A673 (cell line): ENCODE measurements at regions not wholly inside any gene's neighbourhood (a gene's known extent, or its start where the extent isn't known, plus 50 kb on each side); places are given as distances from the start of the nearest gene placed in this dataset.

ENCODE experiments used
- BruUV-seq: library from RNA; stranded (reverse); fragments of 400-500 nt; replicated peaks from 2 replicates; lab custom pipeline; 2021; lab: Mats Ljungman, UMichigan
- CTCF ChIA-PET: fragments of 300-600 bp; sonication (Branson Sonifier 250); formaldehyde crosslinking; loops from one replicate; lab custom pipeline; 2022; ENCODE audit warnings: antibody characterized with exemption; lab: Charles Lee
- POLR2A ChIA-PET: fragments of 300-600 bp; sonication (Branson Sonifier 250); formaldehyde crosslinking; loops from one replicate; lab custom pipeline; 2022; ENCODE audit warnings: antibody characterized with exemption; ENCODE audit not compliant: low non-redundant PET; lab: Charles Lee
- DNase-seq: peaks from one replicate; pipeline ENCODE4 v3.0.0-alpha.2; 2015; ENCODE audit warnings: low spot score
- H3K27ac ChIP-seq: fragments of 200-600 bp; sonication (generic); 2 replicates; pipeline ENCODE4 v1.5.1; 2016; ENCODE audit warnings: mixed run types, low read depth, mild to moderate bottlenecking, mixed read lengths, antibody characterized with exemption, low read length; ENCODE audit not compliant: poor library complexity, severe bottlenecking
- H3K27me3 ChIP-seq: fragments of 200-600 bp; sonication (generic); replicated peaks from 2 replicates; pipeline ENCODE4 v1.6.1; 2017; ENCODE audit warnings: mixed run types, low read depth, mild to moderate bottlenecking, mixed read lengths, antibody characterized with exemption, low read length; ENCODE audit not compliant: insufficient read depth, poor library complexity
- H3K36me3 ChIP-seq: fragments of 200-600 bp; sonication (generic); 2 replicates; pipeline ENCODE4 v1.6.1; 2016; ENCODE audit warnings: mixed run types, mild to moderate bottlenecking, mixed read lengths, antibody characterized with exemption, low read length; ENCODE audit not compliant: insufficient read depth, poor library complexity, severe bottlenecking
- H3K4me1 ChIP-seq: fragments of 200-600 bp; sonication (generic); 2 replicates; pipeline ENCODE4 v1.6.1; 2017; ENCODE audit warnings: mixed run types, mild to moderate bottlenecking, mixed read lengths, antibody characterized with exemption, low read length; ENCODE audit not compliant: insufficient read depth, poor library complexity, severe bottlenecking
- H3K4me3 ChIP-seq: fragments of 200-600 bp; sonication (generic); 2 replicates; pipeline ENCODE4 v1.5.1; 2016; ENCODE audit warnings: low read depth, mixed run types, mild to moderate bottlenecking, mixed read lengths, low read length; ENCODE audit not compliant: poor library complexity, severe bottlenecking
- H3K9me3 ChIP-seq: fragments of 200-600 bp; sonication (generic); 2 replicates; pipeline ENCODE4 v1.6.1; 2016; ENCODE audit warnings: mixed run types, low read depth, mild to moderate bottlenecking, mixed read lengths, antibody characterized with exemption, low read length; ENCODE audit not compliant: poor library complexity, severe bottlenecking
- CTCF ChIP-seq: fragments of 300-800, 200-600 bp; sonication (generic); conservative IDR thresholded peaks from 2 replicates; pipeline ENCODE4 v1.5.1; 2017; ENCODE audit warnings: low read depth, mild to moderate bottlenecking, antibody characterized with exemption, low read length, moderate library complexity, mixed read lengths
- EZH2 ChIP-seq: fragments of 200-600 bp; sonication (generic); IDR thresholded peaks from 2 replicates; pipeline ENCODE4 v1.6.1; 2017; ENCODE audit warnings: borderline replicate concordance, low read depth, mild to moderate bottlenecking, mixed read lengths, antibody characterized with exemption, low read length; ENCODE audit not compliant: poor library complexity, severe bottlenecking
- intact Hi-C: fragments of 100-400 bp; cut with micrococcal nuclease; formaldehyde crosslinking; loops from one replicate; pipeline ENCODE4 v1.10.0; 2022; ENCODE audit not compliant: unreplicated experiment

- Histone ChIP-seq H3K9me3 (no peaks in the 10 kb centered on the region), H3K27ac (no peak overlapping the region), H3K4me3 (no peak overlapping the region), H3K27me3 (peaks cover 5% of the 10 kb centered on the region), H3K4me1 (no peaks in the 10 kb centered on the region), H3K36me3 (no peaks in the 10 kb centered on the region)
- no peak for TF ChIP-seq EZH2
- no peak for TF ChIP-seq CTCF
- ChIA-PET CTCF (no interaction called here), POLR2A (no interaction called here)
- intact Hi-C loops, result no loop called here
- DNase-seq, result no peak
- no TSS peak for BruUV-seq
These were observed 296.9 kb downstream of the NUAK1 start for GRCh38 chr12:105841840-105842239.

- peaks cover 5% of the 10 kb centered on the region for H3K27me3 ChIP-seq
- no peaks in the 10 kb centered on the region for H3K36me3 ChIP-seq
- ChIA-PET CTCF (no interaction called here), POLR2A (no interaction called here)
- DNase-seq, result no peak
- no TSS peak for BruUV-seq
- intact Hi-C loops, result no loop called here
- no peak overlapping the region for H3K4me3 ChIP-seq
- H3K27ac ChIP-seq, result no peak overlapping the region
- no peaks in the 10 kb centered on the region for H3K4me1 ChIP-seq
- no peak for TF ChIP-seq EZH2
- TF ChIP-seq CTCF, result no peak
- no peaks in the 10 kb centered on the region for H3K9me3 ChIP-seq
These were observed 295.2 kb downstream of the NUAK1 start for GRCh38 chr12:105843561-105843960.

GRCh38 chr12:105843986-105844760, 294.6 kb downstream of the NUAK1 start:
- ChIA-PET POLR2A (no interaction called here), CTCF (no interaction called here)
- no TSS peak for BruUV-seq
- H3K4me1 ChIP-seq, result no peaks in the 10 kb centered on the region
- H3K4me3 ChIP-seq, result no peak overlapping the region
- no peak overlapping the region for H3K27ac ChIP-seq
- H3K27me3 ChIP-seq, result peaks cover 5% of the 10 kb centered on the region
- intact Hi-C loops, result no loop called here
- DNase-seq, result no peak
- TF ChIP-seq EZH2 (no peak), CTCF (no peak)
- H3K36me3 ChIP-seq, result no peaks in the 10 kb centered on the region
- H3K9me3 ChIP-seq, result no peaks in the 10 kb centered on the region
